Activated CD4-positive, alpha-beta T cell treated with anti-CD3 and anti-CD28 coated beads, Interleukin-2, amount 50 U/mL, for 48 hours (primary cell): ENCODE measurements at regions not wholly inside any gene's neighbourhood (a gene's known extent, or its start where the extent isn't known, plus 50 kb on each side); places are given as distances from the start of the nearest gene placed in this dataset.
"Not testable (repeated sequence)": the region's sequence is repeated elsewhere in the genome, so short reads cannot be mapped to it uniquely, and the experiment has no call there.

Source experiments
- DNase-seq, 2 experiments: peaks; one replicate each; pipeline ENCODE4 v3.0.0-alpha.2; 2020

DNA sequence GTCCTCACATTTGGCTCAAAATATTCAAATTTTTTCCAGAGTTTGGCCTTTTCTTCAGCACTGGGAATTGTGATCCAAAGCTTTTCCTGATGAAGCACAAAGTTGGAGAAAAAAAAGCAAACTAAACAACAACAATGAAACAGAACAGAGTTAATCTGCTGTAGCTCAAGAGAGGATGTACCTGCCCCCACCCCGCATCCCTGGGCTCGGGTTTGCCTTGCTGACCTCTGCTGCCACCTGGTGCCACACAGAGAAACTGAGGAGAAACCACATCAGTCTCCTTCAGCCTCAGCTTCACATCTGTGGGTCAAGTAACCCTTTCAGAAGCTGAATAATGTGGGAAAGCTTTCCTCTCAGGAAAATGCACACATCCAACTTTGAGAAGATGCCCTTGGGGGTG is 290.4 kb downstream of the RTP5 start:
- not testable (repeated sequence) for DNase-seq

DNA sequence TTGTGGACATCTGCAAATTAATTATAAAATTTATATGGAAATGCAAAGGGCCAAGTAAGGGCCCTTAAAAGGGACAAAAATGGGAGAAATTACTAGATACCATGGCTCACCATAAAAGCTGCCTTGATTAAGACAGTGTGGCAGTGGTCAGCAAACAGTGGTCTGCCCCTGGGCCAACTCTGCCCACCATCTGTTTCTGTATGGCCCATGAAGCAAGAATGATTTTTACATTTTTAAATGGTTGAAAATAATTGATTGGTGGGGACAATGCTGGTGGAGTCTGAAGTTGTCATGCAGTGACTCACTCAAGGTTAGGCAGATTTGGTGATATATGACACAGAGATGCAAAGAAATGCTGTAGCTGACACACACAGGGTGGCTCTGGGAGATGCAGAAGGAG is 295.6 kb downstream of the RTP5 start:
- DNase-seq, result not testable (repeated sequence)

- DNase-seq, result not testable (repeated sequence)
These were observed 301.8 kb downstream of the RTP5 start for GRCh38 chr2:242171290-242171689.
